ENCODE measurements at regions not wholly inside any gene's neighbourhood (a gene's known extent, or its start where the extent isn't known, plus 50 kb on each side); places are given as distances from the start of the nearest gene placed in this dataset.
A peak's percentile ranks its signal among the peaks of the same experiment; 100 is the strongest.

DNA sequence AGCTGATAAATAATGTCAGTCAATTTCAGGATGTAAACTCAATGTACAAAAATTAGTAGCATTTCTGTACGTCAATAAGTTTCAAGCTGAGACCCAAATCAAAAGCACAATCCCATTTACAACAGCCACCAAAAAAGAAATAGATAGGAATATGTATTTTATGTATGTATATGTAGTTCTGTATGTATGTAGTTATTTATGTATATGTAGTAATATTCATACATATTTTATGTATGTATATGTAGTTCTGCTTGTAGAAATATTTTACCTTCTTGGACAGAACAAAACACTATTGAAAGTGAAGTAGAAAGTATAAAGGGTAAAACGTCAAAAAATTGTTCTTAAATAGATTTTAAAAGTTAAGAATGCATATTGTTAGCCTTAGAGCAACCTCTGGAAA lies 591.0 kb upstream of the SETBP1 start:
- BruUV-seq (replicated peaks): no TSS peak

DNA sequence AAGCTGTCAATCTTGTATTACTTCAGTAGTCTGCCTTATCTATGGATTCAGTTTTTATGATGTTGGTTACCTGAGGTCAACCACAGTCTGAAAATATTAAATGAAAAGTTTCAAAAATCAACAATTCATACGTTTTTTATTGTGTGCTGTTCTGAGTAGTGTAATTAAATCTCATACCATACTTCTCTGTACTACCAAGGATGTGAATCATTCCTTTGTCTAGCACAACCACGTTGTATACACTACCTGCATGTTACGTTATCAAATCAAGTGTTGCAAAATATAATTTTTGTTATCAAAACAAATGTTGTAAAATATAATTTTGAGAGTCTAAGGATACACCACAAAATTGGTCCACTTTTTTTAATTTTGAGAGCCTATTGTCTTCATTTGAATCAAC lies 590.2 kb upstream of the SETBP1 start:
- DNase-seq: no peak
- CTCF ChIA-PET: no interaction called here
- peak overlapping the region; percentile 86 for H3K27ac Mint-ChIP-seq (ENCODE audit: unreplicated experiment)
- BruUV-seq (replicated peaks): no TSS peak
- H3K27me3 Mint-ChIP-seq (ENCODE audit: unreplicated experiment): no peaks in the 10 kb centered on the region
- intact Hi-C loops (cut with micrococcal nuclease; ENCODE audit: unreplicated experiment): no loop called here
- H3K4me1 Mint-ChIP-seq (ENCODE audit: low read depth, unreplicated experiment): peaks cover 29% of the 10 kb centered on the region
- H3K4me3 Mint-ChIP-seq (ENCODE audit: low read depth, unreplicated experiment): peak overlapping the region; percentile 12
- peaks cover 7% of the 10 kb centered on the region for H3K9me3 Mint-ChIP-seq (ENCODE audit: low read depth, unreplicated experiment)
- TF ChIP-seq, protein P1, sequence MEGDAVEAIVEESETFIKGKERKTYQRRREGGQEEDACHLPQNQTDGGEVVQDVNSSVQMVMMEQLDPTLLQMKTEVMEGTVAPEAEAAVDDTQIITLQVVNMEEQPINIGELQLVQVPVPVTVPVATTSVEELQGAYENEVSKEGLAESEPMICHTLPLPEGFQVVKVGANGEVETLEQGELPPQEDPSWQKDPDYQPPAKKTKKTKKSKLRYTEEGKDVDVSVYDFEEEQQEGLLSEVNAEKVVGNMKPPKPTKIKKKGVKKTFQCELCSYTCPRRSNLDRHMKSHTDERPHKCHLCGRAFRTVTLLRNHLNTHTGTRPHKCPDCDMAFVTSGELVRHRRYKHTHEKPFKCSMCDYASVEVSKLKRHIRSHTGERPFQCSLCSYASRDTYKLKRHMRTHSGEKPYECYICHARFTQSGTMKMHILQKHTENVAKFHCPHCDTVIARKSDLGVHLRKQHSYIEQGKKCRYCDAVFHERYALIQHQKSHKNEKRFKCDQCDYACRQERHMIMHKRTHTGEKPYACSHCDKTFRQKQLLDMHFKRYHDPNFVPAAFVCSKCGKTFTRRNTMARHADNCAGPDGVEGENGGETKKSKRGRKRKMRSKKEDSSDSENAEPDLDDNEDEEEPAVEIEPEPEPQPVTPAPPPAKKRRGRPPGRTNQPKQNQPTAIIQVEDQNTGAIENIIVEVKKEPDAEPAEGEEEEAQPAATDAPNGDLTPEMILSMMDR (IDR thresholded peaks at IDR 0.05; ENCODE audit: unreplicated experiment): no peak
- H3K36me3 Mint-ChIP-seq (ENCODE audit: insufficient read depth, unreplicated experiment): no peaks in the 10 kb centered on the region

More for the DNA sequence above, 591.0 kb upstream of the SETBP1 start:
- TF ChIP-seq, protein P1 (IDR thresholded peaks at IDR 0.05; ENCODE audit: unreplicated experiment): no peak
- no peak for DNase-seq
- H3K27me3 Mint-ChIP-seq (ENCODE audit: unreplicated experiment): no peaks in the 10 kb centered on the region
- H3K27ac Mint-ChIP-seq (ENCODE audit: unreplicated experiment): peak overlapping the region; percentile 86
- peak overlapping the region; percentile 12 for H3K4me3 Mint-ChIP-seq (ENCODE audit: low read depth, unreplicated experiment)
- CTCF ChIA-PET: no interaction called here
- peaks cover 29% of the 10 kb centered on the region for H3K4me1 Mint-ChIP-seq (ENCODE audit: low read depth, unreplicated experiment)
- no peaks in the 10 kb centered on the region for H3K36me3 Mint-ChIP-seq (ENCODE audit: insufficient read depth, unreplicated experiment)
- H3K9me3 Mint-ChIP-seq (ENCODE audit: low read depth, unreplicated experiment): no peaks in the 10 kb centered on the region
- intact Hi-C loops (cut with micrococcal nuclease; ENCODE audit: unreplicated experiment): no loop called here

DNA sequence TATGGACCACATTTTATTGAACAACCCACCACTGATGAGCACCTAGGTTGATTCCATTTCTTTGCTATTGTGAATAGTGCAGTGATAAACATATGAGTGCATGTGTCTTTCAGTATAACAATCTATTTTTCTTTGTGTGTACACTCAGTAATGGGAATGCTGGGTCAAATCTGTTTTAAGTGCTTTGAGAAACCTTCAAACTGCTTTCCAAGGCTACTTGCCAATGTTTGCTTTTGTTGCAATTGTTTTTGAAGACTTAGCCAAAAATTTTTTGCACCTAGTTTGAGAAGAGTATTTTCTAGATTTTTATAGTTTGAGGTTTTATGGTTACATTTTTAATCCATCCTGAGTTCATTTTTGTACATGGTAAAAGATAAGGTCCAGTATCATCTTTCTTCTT lies 587.4 kb upstream of the SETBP1 start:
- intact Hi-C loops (cut with micrococcal nuclease; ENCODE audit: unreplicated experiment): no loop called here
- DNase-seq: no peak
- H3K4me1 Mint-ChIP-seq (ENCODE audit: low read depth, unreplicated experiment): peaks cover 19% of the 10 kb centered on the region
- TF ChIP-seq, protein P1 (IDR thresholded peaks at IDR 0.05; ENCODE audit: unreplicated experiment): no peak
- no peaks in the 10 kb centered on the region for H3K27me3 Mint-ChIP-seq (ENCODE audit: unreplicated experiment)
- BruUV-seq (replicated peaks): no TSS peak
- no peaks in the 10 kb centered on the region for H3K36me3 Mint-ChIP-seq (ENCODE audit: insufficient read depth, unreplicated experiment)
- no peak overlapping the region for H3K27ac Mint-ChIP-seq (ENCODE audit: unreplicated experiment)
- H3K9me3 Mint-ChIP-seq (ENCODE audit: low read depth, unreplicated experiment): peaks cover 10% of the 10 kb centered on the region
- CTCF ChIA-PET: no interaction called here
- H3K4me3 Mint-ChIP-seq (ENCODE audit: low read depth, unreplicated experiment): no peak overlapping the region

DNA sequence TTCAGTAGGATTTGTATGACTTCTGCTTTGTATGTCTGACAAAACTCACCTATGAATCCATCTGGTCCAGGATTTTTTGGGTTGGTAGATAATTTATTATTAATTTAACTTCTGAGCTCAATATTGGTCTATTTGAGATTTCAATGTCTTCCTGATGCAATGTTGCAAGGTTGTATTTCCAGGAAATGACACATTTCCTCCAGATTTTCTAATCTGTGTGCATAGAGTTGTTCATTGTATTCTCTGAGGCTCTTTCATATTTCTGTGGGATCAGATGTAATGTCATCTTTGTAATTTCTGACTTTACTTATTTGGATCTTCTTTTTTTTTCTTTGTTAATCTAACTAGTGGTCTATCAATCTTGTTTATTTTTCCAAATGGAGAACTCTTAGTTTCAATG lies 584.7 kb upstream of the SETBP1 start:
- BruUV-seq (replicated peaks): no TSS peak
- Mint-ChIP-seq H3K27me3 (ENCODE audit: unreplicated experiment) (no peaks in the 10 kb centered on the region), H3K9me3 (ENCODE audit: low read depth, unreplicated experiment) (peaks cover 13% of the 10 kb centered on the region), H3K4me3 (ENCODE audit: low read depth, unreplicated experiment) (no peak overlapping the region), H3K27ac (ENCODE audit: unreplicated experiment) (no peak overlapping the region), H3K4me1 (ENCODE audit: low read depth, unreplicated experiment) (no peaks in the 10 kb centered on the region), H3K36me3 (ENCODE audit: insufficient read depth, unreplicated experiment) (no peaks in the 10 kb centered on the region)
- DNase-seq: no peak
- CTCF ChIA-PET: no interaction called here
- TF ChIP-seq, protein P1 (IDR thresholded peaks at IDR 0.05; ENCODE audit: unreplicated experiment): no peak
- intact Hi-C loops (cut with micrococcal nuclease; ENCODE audit: unreplicated experiment): no loop called here
